Activated naive CD8-positive, alpha-beta T cell treated with anti-CD3 and anti-CD28 coated beads, Interleukin-2, amount 10 ng/mL, durations not matched to agents 7 days and 5 days (primary cell): ENCODE measurements at regions not wholly inside any gene's neighbourhood (a gene's known extent, or its start where the extent isn't known, plus 50 kb on each side); places are given as distances from the start of the nearest gene placed in this dataset.

Experiments used
- ATAC-seq: fragments of 150-1000 bp; cut with Tn5 transposase; one replicate; pipeline ENCODE4 v1.10.0; 2021; ENCODE audit warnings: low read depth, moderate library complexity
- POLR2A ChIA-PET: fragments of 350-600 bp; sonication (Branson Sonifier 250); formaldehyde crosslinking; loops from one replicate; lab custom pipeline; 2021; ENCODE audit warnings: antibody characterized with exemption; lab: Charles Lee
- DNase-seq: peaks from one replicate; pipeline ENCODE4 v3.0.0; 2021
- H3K27ac Mint-ChIP-seq: one replicate; pipeline ENCODE4 v1.8.0; 2022; ENCODE audit warnings: mild to moderate bottlenecking, mixed read lengths
- H3K27me3 Mint-ChIP-seq: one replicate; pipeline ENCODE4 v1.8.0; 2022; ENCODE audit warnings: mild to moderate bottlenecking, moderate library complexity, mixed read lengths
- H3K36me3 Mint-ChIP-seq: one replicate; pipeline ENCODE4 v1.8.0; 2021; ENCODE audit warnings: mild to moderate bottlenecking, mixed read lengths
- H3K4me1 Mint-ChIP-seq: one replicate; pipeline ENCODE4 v1.8.0; 2021; ENCODE audit warnings: mixed read lengths
- H3K4me3 Mint-ChIP-seq: one replicate; pipeline ENCODE4 v1.8.0; 2022; ENCODE audit warnings: mild to moderate bottlenecking, moderate library complexity, mixed read lengths
- H3K9me3 Mint-ChIP-seq: one replicate; pipeline ENCODE4 v1.8.0; 2021; ENCODE audit warnings: mixed read lengths

- ATAC-seq (no peak), DNase-seq (no peak)
- Mint-ChIP-seq H3K4me1 (no peaks in the 10 kb centered on the region), H3K27me3 (peaks cover 3% of the 10 kb centered on the region), H3K9me3 (no peaks in the 10 kb centered on the region), H3K27ac (no peak overlapping the region), H3K4me3 (no peak overlapping the region), H3K36me3 (no peaks in the 10 kb centered on the region)
- POLR2A ChIA-PET = no interaction called here
Measured at GRCh38 chr19:29089315-29089870, 123.6 kb downstream of the UQCRFS1 start.

- no peak overlapping the region for H3K4me3 Mint-ChIP-seq
- H3K27me3 Mint-ChIP-seq = peaks cover 3% of the 10 kb centered on the region
- no peaks in the 10 kb centered on the region for H3K9me3 Mint-ChIP-seq
- no peak for ATAC-seq
- H3K4me1 Mint-ChIP-seq = no peaks in the 10 kb centered on the region
- POLR2A ChIA-PET = no interaction called here
- H3K27ac Mint-ChIP-seq = no peak overlapping the region
- DNase-seq = no peak
- H3K36me3 Mint-ChIP-seq = no peaks in the 10 kb centered on the region
Measured at GRCh38 chr19:29088761-29089160, 124.2 kb downstream of the UQCRFS1 start.

GRCh38 chr19:29086646-29087045, 126.3 kb downstream of the UQCRFS1 start:
- DNase-seq (no peak), ATAC-seq (no peak)
- POLR2A ChIA-PET = no interaction called here
- Mint-ChIP-seq H3K27ac (no peak overlapping the region), H3K36me3 (no peaks in the 10 kb centered on the region), H3K9me3 (no peaks in the 10 kb centered on the region), H3K4me3 (no peak overlapping the region), H3K27me3 (peaks cover 3% of the 10 kb centered on the region), H3K4me1 (no peaks in the 10 kb centered on the region)

GRCh38 chr19:29086182-29086581, 126.8 kb downstream of the UQCRFS1 start:
- DNase-seq (no peak), ATAC-seq (no peak)
- Mint-ChIP-seq H3K4me1 (no peaks in the 10 kb centered on the region), H3K9me3 (no peaks in the 10 kb centered on the region), H3K27ac (no peak overlapping the region), H3K4me3 (no peak overlapping the region), H3K27me3 (peaks cover 3% of the 10 kb centered on the region), H3K36me3 (no peaks in the 10 kb centered on the region)
- POLR2A ChIA-PET = no interaction called here

- Mint-ChIP-seq H3K4me3 (no peak overlapping the region), H3K4me1 (no peaks in the 10 kb centered on the region), H3K36me3 (no peaks in the 10 kb centered on the region), H3K27ac (no peak overlapping the region), H3K9me3 (no peaks in the 10 kb centered on the region), H3K27me3 (peaks cover 3% of the 10 kb centered on the region)
- ATAC-seq = no peak
- POLR2A ChIA-PET = no interaction called here
- DNase-seq = no peak
Measured at GRCh38 chr19:29085630-29086029, 127.3 kb downstream of the UQCRFS1 start.

- POLR2A ChIA-PET = no interaction called here
- peaks cover 3% of the 10 kb centered on the region for H3K27me3 Mint-ChIP-seq
- H3K36me3 Mint-ChIP-seq = no peaks in the 10 kb centered on the region
- ATAC-seq (no peak), DNase-seq (no peak)
- no peaks in the 10 kb centered on the region for H3K4me1 Mint-ChIP-seq
- H3K27ac Mint-ChIP-seq = no peak overlapping the region
- H3K4me3 Mint-ChIP-seq = no peak overlapping the region
- no peaks in the 10 kb centered on the region for H3K9me3 Mint-ChIP-seq
Measured at GRCh38 chr19:29085206-29085605, 127.7 kb downstream of the UQCRFS1 start.

GRCh38 chr19:29084266-29084665, 128.7 kb downstream of the UQCRFS1 start:
- H3K9me3 Mint-ChIP-seq = no peaks in the 10 kb centered on the region
- H3K4me1 Mint-ChIP-seq = no peaks in the 10 kb centered on the region

GRCh38 chr19:29083863-29084262, 129.1 kb downstream of the UQCRFS1 start:
- DNase-seq (no peak), ATAC-seq (no peak)
- Mint-ChIP-seq H3K9me3 (no peaks in the 10 kb centered on the region), H3K4me3 (no peak overlapping the region), H3K36me3 (no peaks in the 10 kb centered on the region), H3K4me1 (no peaks in the 10 kb centered on the region), H3K27ac (no peak overlapping the region), H3K27me3 (peaks cover 3% of the 10 kb centered on the region)
- POLR2A ChIA-PET = interaction anchor here (0.6 kb wide), 1 partner anchor 32 kb away, joined by 7 read pairs; no protein-coding TSS in a partner anchor

More at GRCh38 chr19:29084266-29084665, 128.7 kb downstream of the UQCRFS1 start:
- Mint-ChIP-seq H3K27ac (no peak overlapping the region), H3K27me3 (peaks cover 3% of the 10 kb centered on the region), H3K36me3 (no peaks in the 10 kb centered on the region), H3K4me3 (no peak overlapping the region)
- POLR2A ChIA-PET = no interaction called here
- ATAC-seq (no peak), DNase-seq (no peak)

GRCh38 chr19:29079356-29080032, 133.5 kb downstream of the UQCRFS1 start:
- ATAC-seq = no peak
- no peak for DNase-seq
- Mint-ChIP-seq H3K9me3 (no peaks in the 10 kb centered on the region), H3K27ac (no peak overlapping the region), H3K27me3 (no peaks in the 10 kb centered on the region), H3K36me3 (no peaks in the 10 kb centered on the region), H3K4me1 (no peaks in the 10 kb centered on the region), H3K4me3 (no peak overlapping the region)
- POLR2A ChIA-PET = no interaction called here

GRCh38 chr19:29076963-29077362, 136.0 kb downstream of the UQCRFS1 start:
- no peaks in the 10 kb centered on the region for H3K27me3 Mint-ChIP-seq
- ATAC-seq = no peak
- POLR2A ChIA-PET = no interaction called here

GRCh38 chr19:29076161-29076560, 136.8 kb downstream of the UQCRFS1 start:
- no peak overlapping the region for H3K27ac Mint-ChIP-seq
- no peak for ATAC-seq
- H3K27me3 Mint-ChIP-seq = no peaks in the 10 kb centered on the region
- no peaks in the 10 kb centered on the region for H3K4me1 Mint-ChIP-seq
- POLR2A ChIA-PET = no interaction called here
- H3K4me3 Mint-ChIP-seq = no peak overlapping the region
- no peaks in the 10 kb centered on the region for H3K9me3 Mint-ChIP-seq
- DNase-seq = no peak
- no peaks in the 10 kb centered on the region for H3K36me3 Mint-ChIP-seq

More at GRCh38 chr19:29076963-29077362, 136.0 kb downstream of the UQCRFS1 start:
- H3K4me1 Mint-ChIP-seq = no peaks in the 10 kb centered on the region
- H3K4me3 Mint-ChIP-seq = no peak overlapping the region
- DNase-seq = no peak
- H3K9me3 Mint-ChIP-seq = no peaks in the 10 kb centered on the region
- no peaks in the 10 kb centered on the region for H3K36me3 Mint-ChIP-seq
- no peak overlapping the region for H3K27ac Mint-ChIP-seq

- POLR2A ChIA-PET = no interaction called here
- DNase-seq = no peak
- no peaks in the 10 kb centered on the region for H3K4me1 Mint-ChIP-seq
- no peaks in the 10 kb centered on the region for H3K9me3 Mint-ChIP-seq
- H3K27ac Mint-ChIP-seq = no peak overlapping the region
- no peaks in the 10 kb centered on the region for H3K27me3 Mint-ChIP-seq
- no peak for ATAC-seq
- H3K36me3 Mint-ChIP-seq = no peaks in the 10 kb centered on the region
- H3K4me3 Mint-ChIP-seq = no peak overlapping the region
Measured at GRCh38 chr19:29075149-29075548, 137.8 kb downstream of the UQCRFS1 start.

- H3K4me3 Mint-ChIP-seq = no peak overlapping the region
- ATAC-seq (no peak), DNase-seq (no peak)
- no peaks in the 10 kb centered on the region for H3K36me3 Mint-ChIP-seq
- no peak overlapping the region for H3K27ac Mint-ChIP-seq
- POLR2A ChIA-PET = no interaction called here
- H3K9me3 Mint-ChIP-seq = no peaks in the 10 kb centered on the region
- H3K27me3 Mint-ChIP-seq = no peaks in the 10 kb centered on the region
- no peaks in the 10 kb centered on the region for H3K4me1 Mint-ChIP-seq
Measured at GRCh38 chr19:29074579-29074978, 138.4 kb downstream of the UQCRFS1 start.

GRCh38 chr19:29067831-29068230, 145.1 kb downstream of the UQCRFS1 start:
- no peaks in the 10 kb centered on the region for H3K9me3 Mint-ChIP-seq
- H3K27ac Mint-ChIP-seq = no peak overlapping the region
- DNase-seq (no peak), ATAC-seq (no peak)
- POLR2A ChIA-PET = no interaction called here
- H3K4me3 Mint-ChIP-seq = no peak overlapping the region
- H3K4me1 Mint-ChIP-seq = no peaks in the 10 kb centered on the region
- H3K36me3 Mint-ChIP-seq = no peaks in the 10 kb centered on the region
- peaks cover 2% of the 10 kb centered on the region for H3K27me3 Mint-ChIP-seq
